ENCODE measurements at regions not wholly inside any gene's neighbourhood (a gene's known extent, or its start where the extent isn't known, plus 50 kb on each side); places are given as distances from the start of the nearest gene placed in this dataset.

DNA sequence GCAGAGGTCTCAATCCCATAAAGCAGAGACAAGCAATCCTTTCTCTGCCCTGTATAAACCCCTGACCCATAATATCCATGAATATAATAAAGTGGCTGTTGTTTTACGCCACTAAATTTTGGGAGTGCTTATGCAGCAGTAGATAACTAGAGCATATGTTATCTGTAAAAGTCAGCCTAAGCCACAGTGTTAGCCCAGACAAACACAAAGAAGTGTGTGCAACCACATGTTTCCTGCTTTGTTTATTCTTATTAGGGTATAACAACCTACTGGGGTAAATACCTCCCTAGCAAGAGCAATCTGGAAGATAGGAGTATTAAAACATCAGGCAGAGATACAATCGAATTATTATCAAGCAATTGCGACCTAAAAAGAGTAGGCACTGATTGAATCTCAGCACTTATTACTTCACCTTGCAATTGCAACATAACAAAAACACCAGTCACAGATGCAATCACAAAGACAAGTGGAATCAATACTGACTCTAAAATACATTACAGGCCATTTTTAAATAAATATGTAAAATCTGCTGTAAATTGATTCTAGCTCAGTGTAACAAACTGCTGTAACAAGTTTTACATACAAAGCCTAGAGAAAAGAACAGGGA, 94.6 kb upstream of the UBE2E2 start:
- Histone ChIP-seq H3K4me2 (ENCODE audit: low read length) (no peak overlapping the region), H2BK120ac (ENCODE audit: insufficient read depth, low read length, poor library complexity) (no peak overlapping the region), H3K27ac (ENCODE audit: low read depth, low read length) (no peak overlapping the region), H2AFZ (ENCODE audit: insufficient read depth, low read length, poor library complexity) (no peak overlapping the region), H4K12ac (ENCODE audit: low read depth, low read length) (no peak overlapping the region), H3K79me2 (ENCODE audit: control insufficient read depth, insufficient read depth, low read length, poor library complexity) (no peaks in the 10 kb centered on the region), H2BK12ac (ENCODE audit: low read length) (no peak overlapping the region), H3K4me1 (ENCODE audit: control insufficient read depth in 1 of 2, insufficient read depth in 2 of 2, low read length in 2 of 2) (peaks cover 0 to 3% of the 10 kb centered on the region in 2 experiments), H3K79me1 (ENCODE audit: low read length) (no peaks in the 10 kb centered on the region), H3K18ac (ENCODE audit: low read length) (no peak overlapping the region), H4K91ac (ENCODE audit: low read depth, low read length) (no peak overlapping the region), H2AK5ac (ENCODE audit: low read length) (no peak overlapping the region), H3K4me3 (ENCODE audit: low read depth, low read length) (no peak overlapping the region), H2BK5ac (ENCODE audit: low read depth, low read length, poor library complexity) (no peak overlapping the region), H3K27me3 (ENCODE audit: insufficient read depth, low read length) (no peaks in the 10 kb centered on the region), H4K8ac (ENCODE audit: low read depth, low read length) (no peak overlapping the region), H3K9ac (ENCODE audit: low read length) (no peak overlapping the region), H3K14ac (ENCODE audit: low read length) (no peak overlapping the region), H3K9me3 (ENCODE audit: insufficient read depth, low read depth, low read length) (no peaks in the 10 kb centered on the region), H3K4ac (ENCODE audit: low read depth, low read length) (no peak overlapping the region), H3K23ac (ENCODE audit: low read length) (no peak overlapping the region), H3K36me3 (ENCODE audit: control insufficient read depth in 1 of 2, insufficient read depth in 2 of 2, low read length in 2 of 2) (no peaks in the 10 kb centered on the region)
- WGBS (ENCODE audit: extremely low coverage, insufficient coverage, insufficient read length), result no CpG with 5 or more reads among the region's 3 CpGs
- peak in 1 of 2 donors; percentile 63 for DNase-seq

DNA sequence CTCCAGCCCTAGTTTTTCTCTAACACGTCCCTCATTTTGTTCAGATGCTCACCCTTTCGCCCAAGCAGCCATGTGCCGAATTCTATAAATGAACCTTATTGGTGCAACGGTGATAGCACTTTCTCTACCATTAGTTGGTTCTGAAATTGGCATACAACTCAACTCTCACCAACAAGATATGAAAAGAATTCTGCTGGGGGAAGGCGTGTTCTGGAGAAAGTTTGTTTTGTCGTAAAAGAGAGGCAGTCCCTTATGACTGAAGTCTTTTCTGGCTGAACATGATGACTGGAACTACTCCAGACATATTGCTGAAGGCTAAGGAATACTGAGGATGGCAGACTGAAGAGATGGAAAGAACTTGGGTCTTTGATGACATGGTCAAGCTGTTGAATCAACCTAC, 91.8 kb upstream of the UBE2E2 start:
- H3K14ac ChIP-seq (ENCODE audit: low read length), result no peak overlapping the region
- no peak overlapping the region for H3K23ac ChIP-seq (ENCODE audit: low read length)
- H3K4me1 ChIP-seq (ENCODE audit: control insufficient read depth in 1 of 2, insufficient read depth in 2 of 2, low read length in 2 of 2), result peaks cover 0 to 3% of the 10 kb centered on the region in 2 experiments
- no peaks in the 10 kb centered on the region for H3K79me1 ChIP-seq (ENCODE audit: low read length)
- H2BK120ac ChIP-seq (ENCODE audit: insufficient read depth, low read length, poor library complexity), result no peak overlapping the region
- H3K27me3 ChIP-seq (ENCODE audit: insufficient read depth, low read length), result no peaks in the 10 kb centered on the region
- H2AFZ ChIP-seq (ENCODE audit: insufficient read depth, low read length, poor library complexity), result no peak overlapping the region
- no peak overlapping the region for H3K4me2 ChIP-seq (ENCODE audit: low read length)
- no CpG with 5 or more reads among the region's 6 CpGs for WGBS (ENCODE audit: extremely low coverage, insufficient coverage, insufficient read length)
- no peaks in the 10 kb centered on the region for H3K79me2 ChIP-seq (ENCODE audit: control insufficient read depth, insufficient read depth, low read length, poor library complexity)
- no peak overlapping the region for H3K4ac ChIP-seq (ENCODE audit: low read depth, low read length)
- no peak overlapping the region for H3K9ac ChIP-seq (ENCODE audit: low read length)
- H4K91ac ChIP-seq (ENCODE audit: low read depth, low read length), result no peak overlapping the region
- no peak overlapping the region for H3K4me3 ChIP-seq (ENCODE audit: low read depth, low read length)
- no peak overlapping the region for H2BK5ac ChIP-seq (ENCODE audit: low read depth, low read length, poor library complexity)
- no peaks in the 10 kb centered on the region for H3K9me3 ChIP-seq (ENCODE audit: insufficient read depth, low read depth, low read length)
- DNase-seq, result peak in 1 of 2 donors; percentile 56
- no peak overlapping the region for H2AK5ac ChIP-seq (ENCODE audit: low read length)
- H4K12ac ChIP-seq (ENCODE audit: low read depth, low read length), result no peak overlapping the region
- no peak overlapping the region for H3K18ac ChIP-seq (ENCODE audit: low read length)
- H2BK12ac ChIP-seq (ENCODE audit: low read length), result no peak overlapping the region
- H4K8ac ChIP-seq (ENCODE audit: low read depth, low read length), result no peak overlapping the region
- no peak overlapping the region for H3K27ac ChIP-seq (ENCODE audit: low read depth, low read length)
- H3K36me3 ChIP-seq (ENCODE audit: control insufficient read depth in 1 of 2, insufficient read depth in 2 of 2, low read length in 2 of 2), result no peaks in the 10 kb centered on the region

DNA sequence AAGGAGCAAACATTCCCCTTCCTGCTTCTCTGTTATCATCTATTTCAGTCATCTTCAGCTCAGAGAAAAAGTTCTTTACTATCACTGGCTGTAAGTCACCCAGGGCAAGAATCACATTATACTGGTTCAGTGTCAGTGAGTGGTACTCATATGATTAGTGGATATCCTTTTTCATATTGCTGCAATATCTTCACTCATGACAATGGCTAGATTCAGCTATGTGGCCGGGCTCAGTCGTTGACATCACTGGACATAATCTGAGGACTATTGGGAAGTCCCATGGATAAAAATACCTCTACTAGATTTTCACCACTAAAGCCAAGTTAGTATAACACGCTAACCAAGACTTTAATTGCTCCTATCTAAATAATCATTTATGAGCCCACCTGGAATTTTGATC, 91.3 kb upstream of the UBE2E2 start:
- Histone ChIP-seq H2AK5ac (ENCODE audit: low read length) (no peak overlapping the region), H3K4me1 (ENCODE audit: control insufficient read depth in 1 of 2, insufficient read depth in 2 of 2, low read length in 2 of 2) (peaks cover 0 to 3% of the 10 kb centered on the region in 2 experiments), H3K18ac (ENCODE audit: low read length) (no peak overlapping the region), H3K14ac (ENCODE audit: low read length) (no peak overlapping the region), H3K79me2 (ENCODE audit: control insufficient read depth, insufficient read depth, low read length, poor library complexity) (no peaks in the 10 kb centered on the region), H3K27me3 (ENCODE audit: insufficient read depth, low read length) (no peaks in the 10 kb centered on the region), H3K79me1 (ENCODE audit: low read length) (no peaks in the 10 kb centered on the region), H2BK12ac (ENCODE audit: low read length) (no peak overlapping the region), H4K91ac (ENCODE audit: low read depth, low read length) (no peak overlapping the region), H3K27ac (ENCODE audit: low read depth, low read length) (no peak overlapping the region), H3K4me3 (ENCODE audit: low read depth, low read length) (no peak overlapping the region), H4K8ac (ENCODE audit: low read depth, low read length) (no peak overlapping the region), H2BK120ac (ENCODE audit: insufficient read depth, low read length, poor library complexity) (no peak overlapping the region), H3K23ac (ENCODE audit: low read length) (no peak overlapping the region), H2BK5ac (ENCODE audit: low read depth, low read length, poor library complexity) (no peak overlapping the region), H3K9ac (ENCODE audit: low read length) (no peak overlapping the region), H3K4ac (ENCODE audit: low read depth, low read length) (no peak overlapping the region), H3K36me3 (ENCODE audit: control insufficient read depth in 1 of 2, insufficient read depth in 2 of 2, low read length in 2 of 2) (no peaks in the 10 kb centered on the region), H4K12ac (ENCODE audit: low read depth, low read length) (no peak overlapping the region), H3K4me2 (ENCODE audit: low read length) (no peak overlapping the region), H3K9me3 (ENCODE audit: insufficient read depth, low read depth, low read length) (no peaks in the 10 kb centered on the region), H2AFZ (ENCODE audit: insufficient read depth, low read length, poor library complexity) (no peak overlapping the region)
- no peak for DNase-seq
- no CpG with 5 or more reads among the region's 3 CpGs for WGBS (ENCODE audit: extremely low coverage, insufficient coverage, insufficient read length)

DNA sequence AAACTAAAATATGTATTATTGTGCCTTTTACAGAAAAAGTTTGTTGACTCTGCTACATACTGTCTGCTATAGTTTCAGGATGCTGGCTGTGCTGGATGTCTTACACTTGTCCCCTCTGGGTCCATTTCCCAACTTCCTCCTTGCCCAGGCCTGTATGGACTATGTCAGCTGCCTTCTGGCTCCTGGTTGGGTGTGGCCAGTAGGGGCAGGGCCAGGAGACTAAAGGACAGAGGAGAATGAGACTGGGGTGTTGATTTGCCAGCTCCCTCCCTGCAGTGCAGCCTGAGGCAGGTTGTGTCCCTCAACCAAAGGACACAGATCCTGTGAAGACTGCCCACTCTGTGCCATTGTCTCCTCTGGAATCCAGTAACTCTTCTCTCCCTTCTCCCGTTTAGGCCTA, 90.6 kb upstream of the UBE2E2 start:
- no peak overlapping the region for H4K91ac ChIP-seq (ENCODE audit: low read depth, low read length)
- H3K36me3 ChIP-seq (ENCODE audit: control insufficient read depth in 1 of 2, insufficient read depth in 2 of 2, low read length in 2 of 2), result no peaks in the 10 kb centered on the region
- peaks cover 2 to 4% of the 10 kb centered on the region in 2 experiments for H3K4me1 ChIP-seq (ENCODE audit: control insufficient read depth in 1 of 2, insufficient read depth in 2 of 2, low read length in 2 of 2)
- no peaks in the 10 kb centered on the region for H3K79me2 ChIP-seq (ENCODE audit: control insufficient read depth, insufficient read depth, low read length, poor library complexity)
- no peak overlapping the region for H2BK12ac ChIP-seq (ENCODE audit: low read length)
- H3K4ac ChIP-seq (ENCODE audit: low read depth, low read length), result no peak overlapping the region
- H2AFZ ChIP-seq (ENCODE audit: insufficient read depth, low read length, poor library complexity), result no peak overlapping the region
- H3K27me3 ChIP-seq (ENCODE audit: insufficient read depth, low read length), result no peaks in the 10 kb centered on the region
- H3K4me3 ChIP-seq (ENCODE audit: low read depth, low read length), result no peak overlapping the region
- H3K4me2 ChIP-seq (ENCODE audit: low read length), result no peak overlapping the region
- H2AK5ac ChIP-seq (ENCODE audit: low read length), result no peak overlapping the region
- H2BK5ac ChIP-seq (ENCODE audit: low read depth, low read length, poor library complexity), result no peak overlapping the region
- no peak overlapping the region for H4K12ac ChIP-seq (ENCODE audit: low read depth, low read length)
- H3K27ac ChIP-seq (ENCODE audit: low read depth, low read length), result no peak overlapping the region
- no peak overlapping the region for H3K18ac ChIP-seq (ENCODE audit: low read length)
- no peak overlapping the region for H2BK120ac ChIP-seq (ENCODE audit: insufficient read depth, low read length, poor library complexity)
- WGBS (ENCODE audit: extremely low coverage, insufficient coverage, insufficient read length), result no CpG with 5 or more reads among the region's 1 CpG
- H3K79me1 ChIP-seq (ENCODE audit: low read length), result no peaks in the 10 kb centered on the region
- peak in 1 of 2 donors; percentile 35 for DNase-seq
- H3K23ac ChIP-seq (ENCODE audit: low read length), result no peak overlapping the region
- H3K14ac ChIP-seq (ENCODE audit: low read length), result no peak overlapping the region
- H3K9ac ChIP-seq (ENCODE audit: low read length), result no peak overlapping the region
- no peaks in the 10 kb centered on the region for H3K9me3 ChIP-seq (ENCODE audit: insufficient read depth, low read depth, low read length)
- H4K8ac ChIP-seq (ENCODE audit: low read depth, low read length), result no peak overlapping the region
